Activated T-cell treated with anti-CD3 and anti-CD28 coated beads, Interleukin-2, amount 50 U/mL, for 48 hours (primary cell): ENCODE measurements at regions not wholly inside any gene's neighbourhood (a gene's known extent, or its start where the extent isn't known, plus 50 kb on each side); places are given as distances from the start of the nearest gene placed in this dataset.
"Not testable (repeated sequence)": the region's sequence is repeated elsewhere in the genome, so short reads cannot be mapped to it uniquely, and the experiment has no call there.

Experiments used
- DNase-seq, 2 experiments: peaks; one replicate each; pipeline ENCODE4 v3.0.0-alpha.2; 2020

- no peak for DNase-seq
These were observed 125.9 kb downstream of the FAM53A start for GRCh38 chr4:1558205-1558604.

DNA sequence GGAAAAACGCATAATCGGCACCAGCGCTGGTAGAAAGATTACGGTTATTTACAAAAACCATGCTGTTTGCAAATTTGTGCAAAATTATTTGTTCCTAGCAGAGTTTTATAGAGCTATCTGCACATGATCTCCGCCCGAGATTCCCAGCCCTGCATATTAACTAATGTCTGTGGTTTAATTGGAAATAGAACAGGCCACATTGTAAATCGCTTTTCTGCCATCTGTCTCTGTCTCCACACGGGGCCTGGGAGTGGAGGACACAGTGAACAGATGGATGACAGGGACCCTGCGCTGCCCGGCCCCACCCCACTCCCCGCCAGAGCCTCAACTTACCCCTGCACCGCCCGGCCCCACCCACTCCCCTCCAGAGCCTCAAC lies 126.9 kb downstream of the FAM53A start:
- DNase-seq = no peak

DNA sequence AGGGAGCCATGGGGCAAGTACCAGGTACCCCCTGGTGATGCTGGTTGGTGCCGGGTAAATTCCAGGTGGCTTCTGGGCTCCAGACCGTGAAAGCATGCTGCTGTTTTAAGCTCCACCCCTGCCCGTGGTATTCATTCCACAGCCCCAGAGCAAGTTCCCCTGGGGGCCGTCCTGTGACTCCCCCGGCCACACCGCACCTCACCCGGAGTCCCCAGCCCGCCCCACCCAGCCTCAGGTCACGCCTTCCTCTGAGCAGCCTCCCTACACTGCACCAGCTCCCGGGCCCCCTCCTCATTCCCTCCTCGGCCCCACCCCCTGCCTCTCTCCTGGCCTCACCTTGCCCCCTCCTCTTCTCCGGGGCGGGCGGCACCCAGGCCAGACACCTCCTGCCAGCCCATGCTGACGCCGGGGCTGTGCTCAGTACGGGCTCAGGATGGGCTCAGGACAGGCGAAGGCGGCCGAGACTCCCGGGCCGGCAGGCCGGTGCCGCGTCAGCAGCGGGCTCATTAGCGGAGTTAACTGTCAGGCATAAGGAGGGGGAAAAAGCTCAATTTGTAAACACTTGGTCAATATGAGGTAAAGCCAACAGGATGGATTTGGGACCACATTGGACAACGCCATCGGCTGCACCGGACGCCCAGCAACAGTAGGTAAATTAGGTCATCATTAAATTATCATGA lies 127.4 kb downstream of the FAM53A start:
- DNase-seq = no peak

DNA sequence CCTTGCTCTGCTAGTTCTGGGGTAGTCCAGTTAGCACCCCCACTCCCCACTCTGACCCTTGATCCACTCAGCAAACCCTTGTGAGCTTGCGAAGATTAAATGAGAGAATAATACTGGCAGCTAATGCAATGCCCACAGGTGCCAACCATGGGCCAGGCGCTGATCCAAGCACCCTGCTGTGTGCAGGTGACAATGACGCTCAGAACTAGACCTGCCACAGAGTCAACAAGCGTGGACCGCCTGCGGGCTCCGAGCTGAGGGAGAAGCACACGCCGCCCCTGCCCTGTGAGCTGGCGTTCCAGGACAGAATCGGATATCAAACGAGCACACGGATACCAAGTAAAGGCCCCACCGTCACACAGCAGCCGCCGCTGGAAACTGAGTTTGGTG lies 129.2 kb downstream of the FAM53A start:
- DNase-seq = no peak

DNA sequence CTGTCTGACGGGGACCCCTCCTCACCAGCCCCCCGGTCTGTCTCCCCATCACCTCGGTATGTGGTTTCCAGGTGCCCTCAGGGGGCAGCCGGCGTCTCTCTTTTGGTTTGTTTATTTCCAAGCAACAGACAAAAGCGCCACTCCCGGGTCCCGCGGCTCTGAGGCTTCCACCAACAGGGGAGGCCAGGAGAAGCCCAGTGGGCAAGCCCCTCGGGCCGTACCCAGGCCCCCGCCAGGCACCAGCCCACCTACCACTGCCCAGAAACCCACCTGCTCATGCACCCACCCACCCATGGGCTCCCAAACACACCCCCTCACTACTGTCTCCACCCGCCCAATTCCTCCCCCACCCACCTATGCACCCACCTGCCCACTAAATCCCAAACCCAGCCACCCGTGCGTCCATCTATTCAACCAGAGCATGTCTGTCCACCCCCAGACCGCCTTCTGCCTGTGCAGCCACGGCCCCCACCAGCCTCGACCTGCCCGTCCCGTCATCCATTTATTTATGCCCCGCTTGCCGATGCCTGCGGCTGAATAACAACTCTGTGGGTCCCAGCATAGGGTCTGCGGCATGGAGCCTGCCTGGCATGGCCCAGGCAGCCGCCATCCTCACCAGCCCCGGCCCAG lies 129.8 kb downstream of the FAM53A start:
- no peak for DNase-seq

DNA sequence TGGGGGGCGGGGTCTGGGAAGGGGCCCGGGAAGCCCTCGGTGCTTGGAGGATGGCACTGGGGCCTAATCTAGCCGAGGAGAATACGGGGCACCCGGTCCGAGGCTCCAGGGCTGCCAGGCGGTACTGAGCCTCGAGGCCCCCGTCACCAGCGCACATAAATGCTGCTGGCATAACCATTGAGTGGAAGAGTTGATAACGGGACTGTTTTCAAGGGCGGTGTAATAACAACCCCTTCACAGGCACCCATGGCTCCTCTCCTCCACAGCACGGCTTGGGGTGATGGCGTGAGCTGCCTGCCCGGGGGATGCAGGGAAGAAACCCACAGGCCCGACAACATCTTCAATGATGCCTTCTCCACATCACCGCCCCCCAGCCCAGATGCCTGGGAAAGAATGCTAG lies 130.7 kb downstream of the FAM53A start:
- no peak for DNase-seq

- no peak for DNase-seq
These were observed 131.7 kb downstream of the FAM53A start for GRCh38 chr4:1552451-1552850.

GRCh38 chr4:1551211-1551610 lies 132.9 kb downstream of the FAM53A start:
- no peak for DNase-seq

DNA sequence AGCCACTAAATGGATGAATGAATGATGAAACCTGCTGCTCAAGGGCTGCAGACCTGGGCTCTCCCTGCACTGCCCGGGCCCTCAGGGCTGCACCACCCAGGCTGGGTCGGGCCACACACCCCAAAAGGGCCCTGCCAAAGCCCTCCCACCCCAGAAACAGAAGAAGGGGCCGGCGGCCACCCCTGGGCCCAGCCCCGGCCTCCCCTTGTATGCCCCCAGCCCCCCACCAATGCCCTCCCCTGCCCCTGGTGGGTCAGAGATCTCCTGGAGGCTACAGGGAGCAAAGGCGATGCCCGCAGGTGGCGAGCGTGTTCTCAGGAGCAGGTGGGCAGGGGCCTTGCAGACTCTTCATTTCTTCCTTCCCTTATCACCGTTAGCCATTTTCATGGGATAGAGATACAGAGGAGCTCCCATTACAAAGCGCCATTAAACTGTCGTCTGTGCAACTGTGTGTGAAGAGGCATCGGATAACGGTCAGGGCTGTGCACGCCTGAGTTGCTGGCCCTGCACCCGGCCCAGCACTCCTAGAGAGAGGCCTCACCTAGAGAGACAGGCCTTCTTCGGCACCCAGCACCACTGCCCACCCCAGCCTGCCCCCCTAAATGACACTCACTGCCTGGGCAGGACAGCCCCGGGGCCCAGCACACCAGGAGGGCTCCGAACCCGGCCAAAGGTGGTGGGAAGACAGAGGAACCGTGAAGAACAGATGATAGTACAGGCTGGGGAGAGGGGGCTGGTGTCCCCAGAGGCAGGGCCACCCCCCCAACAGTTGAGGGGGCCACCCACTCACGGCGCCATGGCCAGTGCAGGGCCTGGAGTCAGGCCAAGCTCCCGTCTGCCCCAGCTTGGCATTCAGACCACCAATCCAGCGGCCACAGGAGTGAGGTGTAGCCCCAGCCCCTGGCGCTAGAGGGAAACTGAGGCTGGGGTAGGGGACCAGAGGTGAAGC lies 133.7 kb downstream of the FAM53A start:
- no peak for DNase-seq

DNA sequence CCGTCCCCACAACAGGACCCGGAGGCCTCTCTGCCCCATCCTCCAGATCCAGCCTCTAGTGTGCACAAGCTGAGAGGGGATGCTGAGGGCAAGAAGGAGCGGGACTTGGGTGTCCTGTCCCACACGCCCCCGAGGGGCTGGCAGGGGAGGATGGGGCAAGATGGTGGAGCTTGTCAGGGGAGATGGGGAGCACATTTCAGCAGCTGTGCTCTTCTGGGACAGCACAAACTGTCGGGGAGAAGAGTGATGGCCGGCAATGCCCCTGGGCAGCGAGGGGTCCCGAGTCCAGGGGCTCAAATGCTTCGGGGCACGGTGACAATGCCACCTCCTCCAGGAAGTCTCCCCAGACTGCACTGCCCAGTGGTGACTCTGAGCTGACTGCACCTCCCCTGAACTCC lies 134.5 kb downstream of the FAM53A start:
- DNase-seq = no peak

DNA sequence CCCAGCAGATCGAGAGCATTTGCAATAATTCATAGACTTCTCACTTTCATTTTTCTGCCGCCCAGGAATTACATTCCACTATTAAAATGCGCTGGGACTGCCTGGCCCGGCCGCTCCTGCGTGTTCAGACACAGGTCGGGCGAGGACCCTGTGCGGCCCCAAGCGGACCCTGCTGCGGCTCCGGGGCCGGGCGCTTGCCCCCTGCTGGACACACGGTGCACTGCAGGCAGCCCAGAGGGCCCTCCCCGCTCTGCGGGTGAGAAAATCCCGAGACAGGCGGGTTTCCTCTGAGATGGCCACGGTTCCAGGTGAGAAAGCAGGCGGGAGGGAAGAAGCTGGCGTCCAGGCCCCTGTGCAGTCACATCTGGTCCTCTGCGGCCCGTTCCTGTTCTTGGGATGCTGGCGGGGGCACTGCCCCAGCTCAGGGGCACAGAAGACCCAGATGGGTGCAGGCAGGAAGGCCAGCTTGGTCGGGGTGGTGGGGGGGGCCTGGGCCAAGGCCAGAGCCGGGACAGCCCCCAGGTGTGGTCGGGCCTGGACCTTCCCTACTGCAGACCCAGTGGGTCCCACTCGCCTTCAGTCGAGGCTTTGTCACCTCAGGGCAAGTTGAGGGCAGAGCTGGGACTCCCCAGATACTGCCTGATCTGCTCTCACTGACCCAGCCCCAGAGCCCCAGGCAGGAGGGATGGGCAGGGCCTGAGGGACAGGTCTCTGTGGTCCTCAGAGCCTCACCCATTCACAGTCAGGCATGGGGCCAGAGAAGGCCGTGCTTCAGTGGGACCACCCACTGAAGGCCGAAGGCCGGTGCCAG lies 135.1 kb downstream of the FAM53A start:
- peak; percentile 76 to 81 for DNase-seq

DNA sequence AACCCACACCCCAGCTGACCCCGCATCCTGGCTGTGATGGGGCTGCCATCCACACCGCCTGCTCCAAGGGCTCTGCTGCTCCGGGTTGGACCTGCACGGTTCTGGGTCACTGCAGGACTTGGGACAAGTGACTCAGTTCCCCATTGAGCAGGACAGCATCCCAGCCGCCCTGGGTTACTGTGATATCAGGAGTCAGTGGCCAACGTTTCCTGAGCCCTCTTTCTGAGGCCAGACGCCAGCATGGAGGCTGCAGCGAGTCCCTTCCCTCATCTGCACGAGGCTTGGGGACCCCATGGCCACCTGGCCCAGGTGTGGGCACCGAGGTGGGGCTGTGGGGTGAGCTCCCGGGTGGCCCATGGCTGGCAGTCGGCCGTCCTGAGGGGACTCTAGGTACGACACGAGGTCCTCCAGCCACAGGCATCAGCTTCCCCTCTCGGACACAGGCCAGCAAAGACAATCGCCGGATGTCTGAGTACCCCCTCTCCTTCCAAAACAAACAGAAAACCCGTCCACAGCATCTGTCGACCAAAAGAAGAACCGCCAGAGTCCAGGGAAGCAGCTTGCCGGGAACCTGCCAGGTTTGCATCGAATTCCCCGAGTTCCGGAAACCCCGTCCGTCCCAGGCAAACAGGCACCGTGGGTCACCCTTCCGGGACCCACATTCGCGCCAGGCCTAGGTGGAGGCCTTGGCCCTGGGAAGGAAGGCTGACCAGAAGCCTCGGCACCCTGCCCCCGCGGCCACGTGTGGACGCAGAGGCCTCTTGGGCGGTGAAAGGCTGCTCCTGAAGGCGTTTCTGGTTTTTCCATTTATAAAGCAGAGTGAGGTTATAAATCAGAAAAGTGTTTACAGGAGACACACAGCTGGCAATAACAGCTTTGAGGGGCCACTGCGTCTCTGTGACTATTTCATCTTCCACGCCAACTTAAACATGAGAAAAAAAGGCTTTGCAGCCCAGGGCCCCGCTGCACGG lies 136.0 kb downstream of the FAM53A start:
- no peak for DNase-seq

GRCh38 chr4:1547131-1547855 lies 136.8 kb downstream of the FAM53A start:
- DNase-seq = no peak

- no peak for DNase-seq
These were observed 138.6 kb upstream of the NKX1-1 start for GRCh38 chr4:1544861-1545281.

- not testable (repeated sequence) for DNase-seq
These were observed 138.2 kb upstream of the NKX1-1 start for GRCh38 chr4:1544435-1544834.

DNA sequence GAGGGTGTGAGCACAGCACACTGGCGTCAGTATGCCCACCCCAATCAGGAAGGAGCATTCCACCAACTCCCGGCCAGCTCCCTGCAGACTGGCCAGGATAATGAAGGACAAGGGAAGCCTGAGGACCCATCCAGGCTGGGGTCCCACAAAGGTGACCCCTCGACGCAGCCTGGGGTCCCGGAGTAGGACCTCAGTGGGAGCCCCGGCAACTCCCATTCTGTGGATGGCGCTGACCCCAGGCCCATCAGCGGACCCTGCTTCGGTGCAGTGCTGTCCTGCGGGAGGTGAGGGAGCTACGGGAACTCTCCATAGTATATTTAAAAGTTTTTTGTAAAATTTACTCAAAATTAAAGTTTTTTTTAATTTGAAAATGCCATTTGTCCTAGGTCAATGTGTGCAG lies 137.7 kb upstream of the NKX1-1 start:
- no peak for DNase-seq

DNA sequence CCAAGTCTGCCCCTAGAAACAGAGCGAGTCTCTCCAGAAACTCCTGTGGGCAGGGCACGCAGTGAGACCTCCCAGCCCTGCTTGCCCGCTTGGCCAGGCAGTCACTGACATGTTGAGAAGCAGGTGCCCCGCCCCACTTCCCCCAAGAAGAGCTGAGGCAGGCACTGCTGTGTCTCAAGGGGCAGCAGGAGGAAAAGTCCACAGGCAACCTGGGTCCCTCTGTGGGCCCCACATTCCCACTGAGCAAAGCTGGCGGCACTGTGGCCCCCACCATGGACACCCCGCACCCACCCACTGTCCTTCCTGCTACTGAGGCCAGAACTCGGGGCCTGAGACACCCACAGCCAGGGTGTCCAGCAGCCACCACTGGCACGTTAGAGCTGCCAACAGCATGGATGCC lies 137.3 kb upstream of the NKX1-1 start:
- DNase-seq = no peak

DNA sequence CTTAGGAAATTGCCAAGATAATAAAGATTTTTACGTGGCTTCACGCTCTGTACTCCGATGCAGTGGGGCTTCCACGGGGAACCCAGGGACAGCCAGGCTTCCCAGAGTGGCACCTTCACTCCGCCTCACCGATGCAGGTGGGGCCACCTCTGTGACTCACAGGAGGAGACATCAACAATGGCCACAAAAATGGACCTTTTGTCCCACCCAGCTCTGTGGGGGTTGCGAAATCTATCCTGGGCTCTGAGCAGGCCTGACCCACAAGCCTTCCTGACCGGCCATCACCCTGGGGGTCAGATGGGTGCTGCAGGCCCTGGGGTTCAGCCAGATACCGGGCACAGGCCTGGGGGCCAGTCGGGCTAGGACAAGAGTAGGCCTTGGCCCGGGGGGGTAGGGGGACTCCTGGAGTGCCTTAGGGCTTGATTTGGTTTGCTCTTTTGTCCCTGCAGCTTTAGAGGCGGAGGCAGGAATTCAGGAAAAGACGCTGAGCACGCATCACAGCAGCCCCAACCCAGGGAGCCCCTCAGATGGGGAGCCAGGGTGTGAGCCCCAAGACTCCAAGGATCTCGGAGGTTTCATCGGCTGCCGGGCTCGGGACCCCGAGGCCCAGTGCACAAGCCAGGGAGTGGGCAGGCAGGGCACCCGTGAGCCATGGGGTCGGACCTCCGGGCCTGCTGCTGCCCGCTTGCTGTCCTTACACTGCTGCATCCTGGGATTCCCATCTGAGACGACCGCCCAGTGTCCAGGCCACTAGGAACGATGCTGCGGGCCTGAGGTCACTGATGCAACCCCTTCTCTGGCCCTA lies 136.5 kb upstream of the NKX1-1 start:
- DNase-seq = no peak

DNA sequence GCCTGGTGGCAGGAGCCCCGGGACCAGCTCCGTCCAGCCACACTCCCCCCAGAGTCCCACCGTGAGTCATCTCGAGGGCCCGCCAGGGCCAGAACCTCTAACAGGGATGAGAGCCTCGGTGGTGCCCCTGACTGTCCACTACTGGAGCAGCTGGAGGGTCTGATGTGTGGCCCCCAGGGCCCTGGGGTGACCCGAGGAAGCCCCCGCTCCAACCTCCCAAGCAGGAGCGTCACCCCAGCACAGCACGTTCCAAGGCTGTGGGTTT lies 135.9 kb upstream of the NKX1-1 start:
- no peak for DNase-seq

DNA sequence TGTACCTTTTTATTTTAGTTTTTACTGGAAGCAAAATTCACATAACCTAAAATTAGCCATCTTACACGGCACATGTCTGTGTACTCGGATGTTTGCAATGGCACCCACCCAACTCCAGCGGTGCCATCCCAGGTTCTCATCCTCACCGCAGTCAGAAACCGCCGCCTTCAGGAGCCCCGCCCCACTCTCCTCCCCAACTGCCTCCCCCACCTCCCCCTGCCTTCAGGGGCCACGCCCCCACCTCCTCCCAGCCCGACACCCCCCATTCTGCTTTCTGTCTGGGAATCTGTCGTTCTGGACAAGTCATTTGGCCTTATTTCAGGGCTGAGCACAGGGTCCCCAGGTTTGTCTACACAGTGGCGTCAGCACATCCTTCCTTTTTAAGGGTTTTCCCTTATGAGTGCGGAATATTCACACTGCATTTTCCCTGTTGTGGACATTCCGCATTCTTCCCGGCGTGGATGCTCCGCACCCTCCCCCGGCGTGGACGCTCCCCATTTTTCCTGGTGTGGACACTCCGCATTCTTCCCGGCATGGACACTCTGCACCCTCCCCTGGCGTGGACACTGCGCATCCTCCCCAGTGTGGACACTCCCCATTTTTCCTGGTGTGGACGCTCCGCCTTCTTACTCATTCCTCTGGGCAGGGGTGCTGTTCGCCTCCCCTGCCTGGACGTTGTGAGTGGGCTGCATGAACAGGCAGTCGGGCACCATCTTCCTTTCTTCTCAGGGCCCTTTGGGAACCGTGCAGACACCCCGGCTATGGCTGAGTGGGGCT lies 135.4 kb upstream of the NKX1-1 start:
- no peak for DNase-seq
